Central memory CD4-positive, alpha-beta T cell (primary cell): ENCODE measurements at regions not wholly inside any gene's neighbourhood (a gene's known extent, or its start where the extent isn't known, plus 50 kb on each side); places are given as distances from the start of the nearest gene placed in this dataset.

ENCODE experiments used
- DNase-seq: peaks from one replicate; pipeline ENCODE4 v3.0.0; 2022

- DNase-seq: no peak
Measured at GRCh38 chr5:61653807-61654580, 321.9 kb downstream of the ZSWIM6 start.

GRCh38 chr5:61654876-61655275 lies 322.8 kb downstream of the ZSWIM6 start:
- DNase-seq: no peak

GRCh38 chr5:61657010-61657409 lies 325.0 kb downstream of the ZSWIM6 start:
- DNase-seq: no peak

- DNase-seq: no peak
Measured at GRCh38 chr5:61657686-61658085, 325.6 kb downstream of the ZSWIM6 start.

- peak; percentile 54 for DNase-seq
Measured at GRCh38 chr5:61658592-61659008, 326.5 kb downstream of the ZSWIM6 start.

- no peak for DNase-seq
Measured at GRCh38 chr5:61659221-61659696, 327.2 kb downstream of the ZSWIM6 start.

GRCh38 chr5:61662670-61663069 lies 330.6 kb downstream of the ZSWIM6 start:
- no peak for DNase-seq

- no peak for DNase-seq
Measured at GRCh38 chr5:61666064-61666621, 334.1 kb downstream of the ZSWIM6 start.

- no peak for DNase-seq
Measured at GRCh38 chr5:61667525-61668218, 335.6 kb downstream of the ZSWIM6 start.

- DNase-seq: no peak
Measured at GRCh38 chr5:61669531-61669930, 337.5 kb downstream of the ZSWIM6 start.

GRCh38 chr5:61670941-61671340 lies 338.9 kb downstream of the ZSWIM6 start:
- no peak for DNase-seq

GRCh38 chr5:61673007-61673735 lies 341.1 kb downstream of the ZSWIM6 start:
- no peak for DNase-seq

GRCh38 chr5:61674378-61674777 lies 342.3 kb downstream of the ZSWIM6 start:
- no peak for DNase-seq

GRCh38 chr5:61675015-61675692 lies 343.1 kb downstream of the ZSWIM6 start:
- no peak for DNase-seq

GRCh38 chr5:61677220-61677619 lies 345.2 kb downstream of the ZSWIM6 start:
- DNase-seq: no peak

- no peak for DNase-seq
Measured at GRCh38 chr5:61678966-61679365, 346.9 kb downstream of the ZSWIM6 start.

GRCh38 chr5:61679562-61679961 lies 347.5 kb downstream of the ZSWIM6 start:
- DNase-seq: no peak

GRCh38 chr5:61680247-61680646 lies 348.2 kb downstream of the ZSWIM6 start:
- DNase-seq: no peak

- DNase-seq: no peak
Measured at GRCh38 chr5:61683148-61683547, 351.1 kb downstream of the ZSWIM6 start.

- DNase-seq: no peak
Measured at GRCh38 chr5:61683926-61684325, 351.9 kb downstream of the ZSWIM6 start.

- DNase-seq: no peak
Measured at GRCh38 chr5:61686491-61687257, 354.6 kb downstream of the ZSWIM6 start.

GRCh38 chr5:61687371-61687770 lies 355.3 kb downstream of the ZSWIM6 start:
- DNase-seq: no peak
